ENCODE measurements at regions not wholly inside any gene's neighbourhood (a gene's known extent, or its start where the extent isn't known, plus 50 kb on each side); places are given as distances from the start of the nearest gene placed in this dataset.
"Not testable (repeated sequence)": the region's sequence is repeated elsewhere in the genome, so short reads cannot be mapped to it uniquely, and the experiment has no call there.

DNA sequence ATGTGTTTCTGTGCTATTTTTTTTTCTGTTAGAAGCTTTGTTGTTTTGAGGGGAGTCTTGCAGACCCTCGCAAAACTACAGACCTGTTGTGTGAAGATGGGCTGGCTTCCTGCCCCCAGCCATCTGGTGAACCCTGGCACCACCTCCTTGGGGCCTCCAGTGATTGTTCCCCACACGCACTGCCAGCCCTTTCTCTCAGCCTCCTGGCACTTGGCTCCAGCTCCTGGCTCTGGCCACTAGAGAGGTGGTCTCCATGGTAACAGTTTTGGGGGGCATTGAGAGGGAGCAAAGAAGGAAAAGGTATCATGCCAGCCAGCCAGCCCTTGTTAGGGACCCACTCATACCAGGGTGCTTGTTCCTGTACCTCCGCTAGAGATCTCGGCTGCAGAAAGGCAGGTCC is 176.4 kb upstream of the RPH3A start:
- Histone ChIP-seq H3K27ac (ENCODE audit: low read depth, low read length) (no peak overlapping the region), H3K27me3 (ENCODE audit: control insufficient read depth, insufficient read depth, low read length) (no peaks in the 10 kb centered on the region), H3K9me3 (ENCODE audit: control insufficient read depth, insufficient read depth, low read length) (no peaks in the 10 kb centered on the region), H3K36me3 (ENCODE audit: control insufficient read depth, insufficient read depth, low read length) (no peaks in the 10 kb centered on the region), H3K9ac (ENCODE audit: low read depth, low read length) (no peak overlapping the region), H3K4me1 (ENCODE audit: control insufficient read depth, insufficient read depth, low read length) (peaks cover 19% of the 10 kb centered on the region), H3K4me3 (ENCODE audit: low read depth, low read length) (no peak overlapping the region)

- no peaks in the 10 kb centered on the region for H3K27me3 ChIP-seq (ENCODE audit: control insufficient read depth, insufficient read depth, low read length)
- H3K9ac ChIP-seq (ENCODE audit: low read depth, low read length): no peak overlapping the region
- H3K4me3 ChIP-seq (ENCODE audit: low read depth, low read length): 0 out of 2 replicates have a peak overlapping the region, but pooled peaks have one; percentile 18
- 0 out of 2 replicates have a peak, but pooled peaks cover 4% of the 10 kb centered on the region for H3K9me3 ChIP-seq (ENCODE audit: control insufficient read depth, insufficient read depth, low read length)
- H3K27ac ChIP-seq (ENCODE audit: low read depth, low read length): peak overlapping the region; percentile 82
- H3K36me3 ChIP-seq (ENCODE audit: control insufficient read depth, insufficient read depth, low read length): no peaks in the 10 kb centered on the region
- peaks cover 19% of the 10 kb centered on the region for H3K4me1 ChIP-seq (ENCODE audit: control insufficient read depth, insufficient read depth, low read length)
Observed at GRCh38 chr12:112616469-112617152, 174.9 kb upstream of the RPH3A start.

DNA sequence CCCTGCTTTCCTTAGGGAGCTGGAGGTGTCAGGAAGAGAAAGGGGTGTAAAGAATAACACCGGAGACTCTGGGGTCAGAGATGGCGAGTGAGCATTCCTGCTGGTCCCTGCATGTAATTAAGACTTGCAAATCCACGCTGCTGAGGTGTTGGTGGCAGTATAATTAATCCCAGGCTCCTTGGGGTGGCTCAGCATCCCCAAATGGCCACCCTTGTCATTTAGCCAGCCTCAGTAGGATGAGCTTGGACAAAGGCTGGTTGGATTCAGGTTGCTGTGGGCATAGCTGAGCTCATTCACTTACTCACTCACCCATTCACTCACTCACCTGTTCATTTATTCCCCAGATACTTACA is 174.4 kb upstream of the RPH3A start:
- peaks cover 19% of the 10 kb centered on the region for H3K4me1 ChIP-seq (ENCODE audit: control insufficient read depth, insufficient read depth, low read length)
- H3K9me3 ChIP-seq (ENCODE audit: control insufficient read depth, insufficient read depth, low read length): 0 out of 2 replicates have a peak, but pooled peaks cover 4% of the 10 kb centered on the region
- H3K27me3 ChIP-seq (ENCODE audit: control insufficient read depth, insufficient read depth, low read length): no peaks in the 10 kb centered on the region
- H3K27ac ChIP-seq (ENCODE audit: low read depth, low read length): peak overlapping the region; percentile 82
- H3K9ac ChIP-seq (ENCODE audit: low read depth, low read length): no peak overlapping the region
- H3K36me3 ChIP-seq (ENCODE audit: control insufficient read depth, insufficient read depth, low read length): no peaks in the 10 kb centered on the region
- 0 out of 2 replicates have a peak overlapping the region, but pooled peaks have one; percentile 18 for H3K4me3 ChIP-seq (ENCODE audit: low read depth, low read length)

DNA sequence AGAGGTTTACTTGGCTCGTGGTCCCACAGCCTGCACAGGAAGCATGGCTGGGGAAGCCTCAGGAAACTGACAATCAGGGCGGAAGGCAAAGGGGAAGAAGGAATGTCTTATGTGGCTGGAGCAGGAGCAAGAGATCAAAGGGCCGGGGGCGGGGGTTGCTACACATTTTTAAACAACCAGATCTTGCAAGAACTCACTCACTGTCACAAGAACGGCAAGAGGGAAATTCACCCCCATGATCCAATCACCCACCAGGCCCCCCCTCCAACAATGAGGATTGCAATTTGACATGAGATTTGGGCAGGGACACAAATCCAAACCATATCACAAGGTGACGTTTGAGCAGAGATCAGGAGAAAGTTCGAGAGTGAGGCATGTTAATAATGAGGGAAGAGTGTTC is 163.7 kb upstream of the RPH3A start:
- Histone ChIP-seq H3K9ac (ENCODE audit: low read depth, low read length) (no peak overlapping the region), H3K9me3 (ENCODE audit: control insufficient read depth, insufficient read depth, low read length) (no peaks in the 10 kb centered on the region), H3K36me3 (ENCODE audit: control insufficient read depth, insufficient read depth, low read length) (no peaks in the 10 kb centered on the region), H3K27me3 (ENCODE audit: control insufficient read depth, insufficient read depth, low read length) (no peaks in the 10 kb centered on the region), H3K27ac (ENCODE audit: low read depth, low read length) (no peak overlapping the region), H3K4me3 (ENCODE audit: low read depth, low read length) (no peak overlapping the region), H3K4me1 (ENCODE audit: control insufficient read depth, insufficient read depth, low read length) (no peaks in the 10 kb centered on the region)

GRCh38 chr12:112631974-112632373 is 159.6 kb upstream of the RPH3A start:
- not testable (repeated sequence) for H3K27ac ChIP-seq (ENCODE audit: low read depth, low read length)

DNA sequence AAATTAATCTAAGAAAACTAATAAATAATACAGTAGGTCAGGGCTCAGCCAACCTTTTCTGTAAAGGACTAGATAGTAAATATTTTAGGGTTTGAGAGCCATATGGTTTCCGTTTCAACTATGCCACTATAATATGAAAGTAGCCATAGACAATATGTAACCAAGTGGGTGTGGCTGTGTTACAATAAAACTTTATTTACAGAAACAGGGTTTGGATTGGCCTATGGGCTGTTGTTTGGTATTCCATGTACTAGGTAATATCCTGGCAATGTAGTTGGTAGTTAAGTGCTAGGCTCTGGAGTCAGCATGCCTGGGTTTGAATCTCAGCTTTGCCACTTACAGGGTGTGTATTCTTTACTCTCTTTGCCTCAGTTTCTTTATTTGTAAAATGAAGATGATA is 156.5 kb upstream of the RPH3A start:
- H3K27ac ChIP-seq (ENCODE audit: low read depth, low read length): no peak overlapping the region
- H3K4me3 ChIP-seq (ENCODE audit: low read depth, low read length): no peak overlapping the region
- no peaks in the 10 kb centered on the region for H3K4me1 ChIP-seq (ENCODE audit: control insufficient read depth, insufficient read depth, low read length)
- no peaks in the 10 kb centered on the region for H3K9me3 ChIP-seq (ENCODE audit: control insufficient read depth, insufficient read depth, low read length)
- H3K9ac ChIP-seq (ENCODE audit: low read depth, low read length): no peak overlapping the region
- no peaks in the 10 kb centered on the region for H3K27me3 ChIP-seq (ENCODE audit: control insufficient read depth, insufficient read depth, low read length)
- H3K36me3 ChIP-seq (ENCODE audit: control insufficient read depth, insufficient read depth, low read length): no peaks in the 10 kb centered on the region

More at GRCh38 chr12:112631974-112632373, 159.6 kb upstream of the RPH3A start:
- H3K9ac ChIP-seq (ENCODE audit: low read depth, low read length); H3K4me3 ChIP-seq (ENCODE audit: low read depth, low read length); H3K36me3 ChIP-seq (ENCODE audit: control insufficient read depth, insufficient read depth, low read length); H3K27me3 ChIP-seq (ENCODE audit: control insufficient read depth, insufficient read depth, low read length); H3K4me1 ChIP-seq (ENCODE audit: control insufficient read depth, insufficient read depth, low read length); H3K9me3 ChIP-seq (ENCODE audit: control insufficient read depth, insufficient read depth, low read length): not testable (repeated sequence)

DNA sequence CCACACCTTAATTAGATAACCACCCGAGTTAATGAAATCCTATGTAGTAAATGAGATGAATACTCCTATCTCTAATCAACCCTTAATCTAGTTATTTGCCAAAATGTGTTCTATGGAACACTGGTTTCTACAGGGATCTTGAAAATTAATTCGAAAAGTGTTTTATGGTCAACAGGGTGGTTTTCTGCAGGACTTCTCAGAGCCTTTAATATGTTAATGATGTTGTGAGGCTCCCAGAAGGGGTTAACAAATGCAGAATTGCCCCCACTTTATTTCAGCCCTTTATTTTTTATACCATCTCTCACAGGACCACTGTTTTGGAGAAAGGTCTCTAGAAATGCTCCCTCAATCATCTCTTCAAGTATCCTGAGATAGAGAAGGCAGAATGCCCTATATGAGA is 153.1 kb upstream of the RPH3A start:
- no peak overlapping the region for H3K27ac ChIP-seq (ENCODE audit: low read depth, low read length)
- H3K9ac ChIP-seq (ENCODE audit: low read depth, low read length): no peak overlapping the region
- H3K36me3 ChIP-seq (ENCODE audit: control insufficient read depth, insufficient read depth, low read length): no peaks in the 10 kb centered on the region
- H3K4me1 ChIP-seq (ENCODE audit: control insufficient read depth, insufficient read depth, low read length): peaks cover 11% of the 10 kb centered on the region; the same call in 1 of the 2 replicates
- no peaks in the 10 kb centered on the region for H3K27me3 ChIP-seq (ENCODE audit: control insufficient read depth, insufficient read depth, low read length)
- H3K4me3 ChIP-seq (ENCODE audit: low read depth, low read length): no peak overlapping the region
- H3K9me3 ChIP-seq (ENCODE audit: control insufficient read depth, insufficient read depth, low read length): no peaks in the 10 kb centered on the region

DNA sequence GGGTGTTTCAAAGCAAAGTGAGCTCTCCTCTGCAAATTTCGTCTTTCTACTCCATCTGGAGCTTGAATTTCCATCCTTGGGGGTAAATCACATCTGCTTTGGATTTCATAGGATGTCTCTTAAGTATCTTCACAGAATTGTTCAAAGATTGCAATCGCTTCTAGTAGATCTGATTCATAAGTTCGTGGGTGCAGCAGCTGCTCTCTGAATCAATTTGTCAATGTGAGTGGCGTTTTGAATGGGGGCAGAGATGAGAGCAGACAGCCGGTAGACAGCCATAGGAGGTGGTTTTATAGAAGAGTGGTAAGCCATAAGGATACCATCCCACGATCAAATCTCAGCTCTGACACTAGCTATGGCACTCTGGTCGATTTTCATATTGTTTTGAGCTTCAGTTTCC is 146.0 kb upstream of the RPH3A start:
- Histone ChIP-seq H3K27me3 (ENCODE audit: control insufficient read depth, insufficient read depth, low read length) (no peaks in the 10 kb centered on the region), H3K9ac (ENCODE audit: low read depth, low read length) (no peak overlapping the region), H3K36me3 (ENCODE audit: control insufficient read depth, insufficient read depth, low read length) (no peaks in the 10 kb centered on the region), H3K4me1 (ENCODE audit: control insufficient read depth, insufficient read depth, low read length) (peaks cover 11% of the 10 kb centered on the region; the same call in 1 of the 2 replicates), H3K27ac (ENCODE audit: low read depth, low read length) (no peak overlapping the region), H3K9me3 (ENCODE audit: control insufficient read depth, insufficient read depth, low read length) (no peaks in the 10 kb centered on the region), H3K4me3 (ENCODE audit: low read depth, low read length) (no peak overlapping the region)

GRCh38 chr12:112656141-112656540 is 135.4 kb upstream of the RPH3A start:
- H3K27me3 ChIP-seq (ENCODE audit: control insufficient read depth, insufficient read depth, low read length): no peaks in the 10 kb centered on the region

GRCh38 chr12:112664569-112664968 is 127.0 kb upstream of the RPH3A start:
- H3K9ac ChIP-seq (ENCODE audit: low read depth, low read length): no peak overlapping the region
- H3K9me3 ChIP-seq (ENCODE audit: control insufficient read depth, insufficient read depth, low read length): no peaks in the 10 kb centered on the region
- H3K4me1 ChIP-seq (ENCODE audit: control insufficient read depth, insufficient read depth, low read length): no peaks in the 10 kb centered on the region
- H3K36me3 ChIP-seq (ENCODE audit: control insufficient read depth, insufficient read depth, low read length): no peaks in the 10 kb centered on the region
- no peak overlapping the region for H3K27ac ChIP-seq (ENCODE audit: low read depth, low read length)
- H3K27me3 ChIP-seq (ENCODE audit: control insufficient read depth, insufficient read depth, low read length): no peaks in the 10 kb centered on the region
- no peak overlapping the region for H3K4me3 ChIP-seq (ENCODE audit: low read depth, low read length)

More at GRCh38 chr12:112656141-112656540, 135.4 kb upstream of the RPH3A start:
- Histone ChIP-seq H3K9me3 (ENCODE audit: control insufficient read depth, insufficient read depth, low read length) (no peaks in the 10 kb centered on the region), H3K4me1 (ENCODE audit: control insufficient read depth, insufficient read depth, low read length) (no peaks in the 10 kb centered on the region), H3K9ac (ENCODE audit: low read depth, low read length) (no peak overlapping the region), H3K27ac (ENCODE audit: low read depth, low read length) (no peak overlapping the region), H3K36me3 (ENCODE audit: control insufficient read depth, insufficient read depth, low read length) (no peaks in the 10 kb centered on the region), H3K4me3 (ENCODE audit: low read depth, low read length) (no peak overlapping the region)

DNA sequence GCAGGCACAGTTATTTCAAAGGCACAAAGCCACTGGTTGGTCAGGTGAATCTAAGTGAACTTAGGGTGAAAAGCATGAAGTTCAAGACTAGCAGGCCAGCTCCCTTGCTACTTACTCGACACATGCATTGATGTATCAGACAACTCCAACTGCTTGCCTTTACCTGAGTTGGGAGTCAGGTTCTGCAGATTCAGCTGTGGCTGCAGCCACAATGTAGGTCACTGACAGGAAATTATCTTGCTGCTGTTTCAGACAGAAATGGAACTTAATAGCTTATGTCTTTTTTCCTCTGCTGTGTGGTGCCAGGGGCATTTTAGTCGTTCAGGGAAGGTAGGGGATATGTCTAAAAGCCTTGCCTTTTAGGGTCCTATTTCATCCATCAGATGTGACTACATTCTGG is 125.6 kb upstream of the RPH3A start:
- Histone ChIP-seq H3K4me3 (ENCODE audit: low read depth, low read length) (no peak overlapping the region), H3K27me3 (ENCODE audit: control insufficient read depth, insufficient read depth, low read length) (no peaks in the 10 kb centered on the region), H3K36me3 (ENCODE audit: control insufficient read depth, insufficient read depth, low read length) (no peaks in the 10 kb centered on the region), H3K4me1 (ENCODE audit: control insufficient read depth, insufficient read depth, low read length) (no peaks in the 10 kb centered on the region), H3K9ac (ENCODE audit: low read depth, low read length) (no peak overlapping the region), H3K27ac (ENCODE audit: low read depth, low read length) (no peak overlapping the region), H3K9me3 (ENCODE audit: control insufficient read depth, insufficient read depth, low read length) (no peaks in the 10 kb centered on the region)

Measured in HUES48 (cell line).